H9 (cell line): ENCODE measurements at regions not wholly inside any gene's neighbourhood (a gene's known extent, or its start where the extent isn't known, plus 50 kb on each side); places are given as distances from the start of the nearest gene placed in this dataset.

Experiments used
- DNase-seq: peaks from one replicate; pipeline ENCODE4 v3.0.0-alpha.2; 2017
- H2AFZ ChIP-seq: one replicate; pipeline ENCODE4 v1.6.1; 2013; ENCODE audit warnings: mild to moderate bottlenecking, low read length, control low read depth, moderate library complexity
- H2AK5ac ChIP-seq: 2 replicates; pipeline ENCODE4 v1.6.1; 2013; ENCODE audit warnings: low read length, control low read depth, mixed read lengths; ENCODE audit not compliant: insufficient read length
- H2BK120ac ChIP-seq: one replicate; pipeline ENCODE4 v1.6.1; 2013; ENCODE audit warnings: low read depth, mild to moderate bottlenecking, low read length, control low read depth, inconsistent platforms; ENCODE audit not compliant: poor library complexity, severe bottlenecking
- H2BK12ac ChIP-seq: 2 replicates; pipeline ENCODE4 v1.6.1; 2013; ENCODE audit warnings: low read length, control low read depth, mixed read lengths, low read depth; ENCODE audit not compliant: insufficient read length
- H2BK15ac ChIP-seq: 2 replicates; pipeline ENCODE4 v1.6.1; 2013; ENCODE audit warnings: low read depth, low read length, control low read depth
- H2BK20ac ChIP-seq: one replicate; pipeline ENCODE4 v1.6.1; 2013; ENCODE audit warnings: low read depth, mild to moderate bottlenecking, low read length, control low read depth, inconsistent platforms; ENCODE audit not compliant: poor library complexity, severe bottlenecking
- H2BK5ac ChIP-seq: 2 replicates; pipeline ENCODE4 v1.6.1; 2013; ENCODE audit warnings: low read length, control low read depth, mixed read lengths; ENCODE audit not compliant: insufficient read length
- H3K14ac ChIP-seq: 2 replicates; pipeline ENCODE4 v1.6.1; 2013; ENCODE audit warnings: low read length, control low read depth; ENCODE audit not compliant: insufficient read depth
- H3K18ac ChIP-seq: 2 replicates; pipeline ENCODE4 v1.6.1; 2013; ENCODE audit warnings: low read depth, mild to moderate bottlenecking, mixed read lengths, low read length, control low read depth; ENCODE audit not compliant: insufficient read length
- H3K23ac ChIP-seq: 2 replicates; pipeline ENCODE4 v1.6.1; 2013; ENCODE audit warnings: low read length, control low read depth, mixed read lengths, low read depth; ENCODE audit not compliant: insufficient read length
- H3K23me2 ChIP-seq: 2 replicates; pipeline ENCODE4 v1.6.1; 2013; ENCODE audit warnings: low read depth, mild to moderate bottlenecking, mixed read lengths, low read length, control low read depth; ENCODE audit not compliant: insufficient read length, poor library complexity, severe bottlenecking
- H3K27ac ChIP-seq: 2 replicates; pipeline ENCODE4 v1.5.1; 2013; ENCODE audit warnings: low read length, control low read depth, mixed read lengths, low read depth; ENCODE audit not compliant: insufficient read length
- H3K27me3 ChIP-seq: 2 replicates; pipeline ENCODE4 v1.6.1; 2013; ENCODE audit warnings: low read length, control low read depth, inconsistent platforms; ENCODE audit not compliant: insufficient read depth
- H3K4ac ChIP-seq: 2 replicates; pipeline ENCODE4 v1.6.1; 2013; ENCODE audit warnings: low read depth, mild to moderate bottlenecking, control low read depth, inconsistent platforms, low read length, moderate library complexity
- H3K4me1 ChIP-seq: 2 replicates; pipeline ENCODE4 v1.6.1; 2013; ENCODE audit warnings: low read length, control low read depth, inconsistent platforms; ENCODE audit not compliant: insufficient read depth
- H3K4me2 ChIP-seq: 2 replicates; pipeline ENCODE4 v1.6.1; 2013; ENCODE audit warnings: low read length, control low read depth, mixed read lengths; ENCODE audit not compliant: insufficient read length, insufficient read depth
- H3K56ac ChIP-seq: 2 replicates; pipeline ENCODE4 v1.6.1; 2013; ENCODE audit warnings: low read depth, mild to moderate bottlenecking, mixed read lengths, low read length, control low read depth; ENCODE audit not compliant: insufficient read length
- H3K79me1 ChIP-seq: 2 replicates; pipeline ENCODE4 v1.6.1; 2013; ENCODE audit warnings: low read depth, mild to moderate bottlenecking, moderate library complexity, low read length, control low read depth, inconsistent platforms; ENCODE audit not compliant: insufficient read depth, poor library complexity, severe bottlenecking
- H3K79me2 ChIP-seq: 2 replicates; pipeline ENCODE4 v1.6.1; 2013; ENCODE audit warnings: low read length, control low read depth, inconsistent platforms; ENCODE audit not compliant: insufficient read depth
- H3K9ac ChIP-seq: 2 replicates; pipeline ENCODE4 v1.6.1; 2013; ENCODE audit warnings: low read length, control low read depth, mixed read lengths; ENCODE audit not compliant: insufficient read length; ENCODE audit errors: extremely low read depth
- H3K9me3 ChIP-seq: one replicate; pipeline ENCODE4 v1.6.1; 2013; ENCODE audit warnings: low read depth, low read length, inconsistent platforms; ENCODE audit not compliant: control insufficient read depth
- H3T11ph ChIP-seq: one replicate; pipeline ENCODE4 v1.6.1; 2013; ENCODE audit warnings: mild to moderate bottlenecking, low read length, control low read depth, inconsistent platforms
- H4K20me1 ChIP-seq: one replicate; pipeline ENCODE4 v1.6.1; 2013; ENCODE audit not compliant: control insufficient read depth, insufficient read length, insufficient read depth
- H4K5ac ChIP-seq: 2 replicates; pipeline ENCODE4 v1.6.1; 2013; ENCODE audit warnings: low read depth, mild to moderate bottlenecking, mixed read lengths, low read length, control low read depth; ENCODE audit not compliant: insufficient read length
- H4K8ac ChIP-seq: replicated peaks from 2 replicates; pipeline ENCODE4 v1.6.1; 2013; ENCODE audit warnings: low read length, control low read depth, mixed read lengths, low read depth; ENCODE audit not compliant: insufficient read length
- H4K91ac ChIP-seq: 2 replicates; pipeline ENCODE4 v1.6.1; 2013; ENCODE audit warnings: low read depth, mild to moderate bottlenecking, moderate library complexity, mixed read lengths, low read length, control low read depth; ENCODE audit not compliant: insufficient read length
- H3K27ac Mint-ChIP-seq, 3 experiments: 2 replicates in 2 of 3; 3 replicates in 1 of 3; pipeline ENCODE4 v1.8.0; 2020 to 2021; ENCODE audit warnings: mixed read lengths in 3 of 3, mild to moderate bottlenecking in 1 of 3, moderate library complexity in 1 of 3
- H3K27me3 Mint-ChIP-seq: 2 replicates; pipeline ENCODE4 v1.8.0; 2021; ENCODE audit warnings: low read depth, mild to moderate bottlenecking, moderate library complexity, mixed read lengths
- H3K36me3 Mint-ChIP-seq, 3 experiments: 2 replicates in 2 of 3; 3 replicates in 1 of 3; pipeline ENCODE4 v1.8.0; 2020 to 2021; ENCODE audit warnings: low read depth in 3 of 3, mixed read lengths in 3 of 3; ENCODE audit not compliant: insufficient read depth in 1 of 3
- H3K4me1 Mint-ChIP-seq, 2 experiments: 2 replicates each; pipeline ENCODE4 v1.8.0; 2020; ENCODE audit warnings: mixed read lengths in 2 of 2
- H3K4me3 Mint-ChIP-seq, 2 experiments: 2 replicates in 1 of 2; 3 replicates in 1 of 2; pipeline ENCODE4 v1.8.0; 2020 to 2021; ENCODE audit warnings: mild to moderate bottlenecking in 2 of 2, mixed read lengths in 2 of 2, moderate library complexity in 1 of 2
- H3K9me3 Mint-ChIP-seq, 2 experiments: 2 replicates in 1 of 2; 3 replicates in 1 of 2; pipeline ENCODE4 v1.8.0; 2020; ENCODE audit warnings: mild to moderate bottlenecking in 2 of 2, mixed read lengths in 2 of 2, moderate library complexity in 1 of 2
- CTCF ChIP-seq: fragments of 200-600 bp; sonication (generic); conservative IDR thresholded peaks from 3 replicates; pipeline ENCODE4 v1.8.0; 2021; ENCODE audit warnings: antibody characterized with exemption, mild to moderate bottlenecking
- WGBS: extraction: QIAGEN DNeasy Blood & Tissue Kit; methylation state at CpG from one replicate; pipeline ENCODE4 v1.1.7; 2013; ENCODE audit warnings: missing lambda C conversion rate, low lambda C conversion rate, mixed read lengths; ENCODE audit not compliant: insufficient read length; ENCODE audit errors: extremely low coverage; 5-methylcytosine and 5-hydroxymethylcytosine counted together

- H4K8ac ChIP-seq: no peak overlapping the region
- Mint-ChIP-seq H3K4me3 (no peak overlapping the region), H3K9me3 (peaks cover 10% of the 10 kb centered on the region in 2 experiments; a peak in 4 of 5 replicates), H3K36me3 (peaks cover 0 to 8% (median 7%) of the 10 kb centered on the region in 3 experiments; a peak in 3 of 7 replicates), H3K27ac (no peak overlapping the region), H3K27me3 (peaks cover 17% of the 10 kb centered on the region), H3K4me1 (peaks cover 12 to 21% of the 10 kb centered on the region in 2 experiments)
- H3K14ac ChIP-seq: no peak overlapping the region
- WGBS: no CpG with 5 or more reads among the region's 27 CpGs
- H4K91ac ChIP-seq: no peak overlapping the region
- H2BK15ac ChIP-seq: no peak overlapping the region
- no peaks in the 10 kb centered on the region for H4K20me1 ChIP-seq
- no peaks in the 10 kb centered on the region for H3K9me3 ChIP-seq
- H3K4me1 ChIP-seq: no peaks in the 10 kb centered on the region
- no peak overlapping the region for H3K4me2 ChIP-seq
- H3K23me2 ChIP-seq: no peaks in the 10 kb centered on the region
- no peak overlapping the region for H3K27ac ChIP-seq
- H3K4ac ChIP-seq: no peak overlapping the region
- H3T11ph ChIP-seq: no peak overlapping the region
- H3K79me1 ChIP-seq: no peaks in the 10 kb centered on the region
- H3K18ac ChIP-seq: no peak overlapping the region
- TF ChIP-seq CTCF: no peak
- H2BK20ac ChIP-seq: no peak overlapping the region
- H3K27me3 ChIP-seq: no peaks in the 10 kb centered on the region
- no peaks in the 10 kb centered on the region for H3K79me2 ChIP-seq
- H3K56ac ChIP-seq: no peak overlapping the region
- DNase-seq: no peak
- no peak overlapping the region for H2BK5ac ChIP-seq
- H2AFZ ChIP-seq: no peak overlapping the region
- no peak overlapping the region for H2BK12ac ChIP-seq
- no peak overlapping the region for H4K5ac ChIP-seq
- H2AK5ac ChIP-seq: no peak overlapping the region
- H3K9ac ChIP-seq: no peak overlapping the region
- no peak overlapping the region for H2BK120ac ChIP-seq
- no peak overlapping the region for H3K23ac ChIP-seq
Observed at GRCh38 chr16:86377251-86378022, 132.9 kb upstream of the FOXF1 start.
